Fibroblast of lung (primary cell): ENCODE measurements at regions not wholly inside any gene's neighbourhood (a gene's known extent, or its start where the extent isn't known, plus 50 kb on each side); places are given as distances from the start of the nearest gene placed in this dataset.

Experiments
- CTCF ChIP-seq, 2 donors: IDR thresholded peaks in 1 of 2; conservative IDR thresholded peaks in 1 of 2; 1 replicate in 1 of 2; 2 replicates in 1 of 2; pipeline ENCODE4 v1.5.1; 2011 to 2012; ENCODE audit warnings: low read length in 2 of 2, control low read depth in 1 of 2, inconsistent platforms in 1 of 2, low read depth in 1 of 2, mild to moderate bottlenecking in 1 of 2
- EZH2 ChIP-seq: IDR thresholded peaks from 2 replicates; pipeline ENCODE4 v1.5.1; 2012; ENCODE audit warnings: low read length, control low read depth, mild to moderate bottlenecking; ENCODE audit errors: missing control alignments

DNA sequence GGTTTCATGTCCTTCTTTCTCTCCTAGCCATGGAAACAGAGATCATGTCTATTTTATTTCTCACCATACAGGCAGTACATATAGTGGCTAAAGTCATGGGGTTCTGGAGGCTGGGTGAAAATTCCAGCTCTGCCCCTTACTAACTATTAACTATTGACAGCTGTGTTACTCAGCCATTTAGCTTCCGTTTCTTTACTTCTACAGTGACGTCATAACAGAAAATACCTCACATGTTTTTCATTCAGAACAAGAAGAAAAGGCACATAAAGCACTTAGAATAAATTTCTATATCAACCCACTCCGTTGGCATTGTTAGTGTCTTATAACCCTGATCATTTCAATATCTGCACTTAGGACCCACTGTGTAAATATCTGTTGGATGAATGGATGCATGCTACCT lies 1506.9 kb upstream of the TMEM132C start:
- TF ChIP-seq CTCF (conservative IDR thresholded peaks at IDR 0.05 in 1 of 2, IDR thresholded peaks at IDR 0.05 in 1 of 2; ENCODE audit: low read depth in 1 of 2, low read length in 2 of 2), result no peak
- no peak for TF ChIP-seq EZH2
